ENCODE measurements at regions not wholly inside any gene's neighbourhood (a gene's known extent, or its start where the extent isn't known, plus 50 kb on each side); places are given as distances from the start of the nearest gene placed in this dataset.

DNA sequence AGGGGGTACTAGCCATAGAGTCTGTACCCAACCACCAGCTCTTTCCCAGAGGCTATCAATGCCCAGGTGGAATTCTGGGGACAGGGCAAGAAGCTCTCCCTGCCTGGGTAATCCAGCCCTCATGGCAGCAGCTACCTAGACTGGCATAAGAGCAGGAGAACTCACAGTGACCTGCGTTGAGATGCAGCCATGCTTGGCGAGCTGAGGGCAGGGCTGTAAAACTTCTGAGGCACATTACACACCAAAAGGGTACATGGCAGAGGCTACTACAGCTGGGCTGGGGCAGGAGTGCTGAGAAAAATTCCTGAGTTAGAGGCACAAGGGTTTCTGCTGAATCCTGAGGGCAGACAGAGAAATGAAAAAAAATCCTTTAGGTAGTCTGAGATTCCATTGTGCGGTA lies 927.9 kb upstream of the B3GALT2 start:
- POLR2A ChIA-PET, result interaction anchor here (0.5 to 3.5 kb wide), 6 partner anchors 10 to 474 kb away, joined by 3 to 15 read pairs (median 5); no protein-coding TSS in a partner anchor
- no TSS peak for BruUV-seq (replicated peaks)
- Histone ChIP-seq H3K27ac (ENCODE audit: low read depth, low read length, poor library complexity, severe bottlenecking) (no peak overlapping the region), H4K20me1 (ENCODE audit: insufficient read depth, low read length) (no peaks in the 10 kb centered on the region), H3K79me2 (ENCODE audit: insufficient read depth, low read depth, low read length) (no peaks in the 10 kb centered on the region), H3K4me3 (ENCODE audit: low read depth, low read length, poor library complexity, severe bottlenecking) (no peak overlapping the region), H3K9me2 (ENCODE audit: insufficient read depth, low read length) (no peaks in the 10 kb centered on the region), H2AFZ (ENCODE audit: low read length) (no peak overlapping the region), H3K36me3 (ENCODE audit: insufficient read depth, low read length) (no peaks in the 10 kb centered on the region), H3K4me2 (ENCODE audit: low read length) (no peak overlapping the region), H3K9me3 (ENCODE audit: low read length) (no peaks in the 10 kb centered on the region), H3K4me1 (ENCODE audit: insufficient read depth, low read length, poor library complexity, severe bottlenecking) (peaks cover 5% of the 10 kb centered on the region)
- TF ChIP-seq, protein P1, sequence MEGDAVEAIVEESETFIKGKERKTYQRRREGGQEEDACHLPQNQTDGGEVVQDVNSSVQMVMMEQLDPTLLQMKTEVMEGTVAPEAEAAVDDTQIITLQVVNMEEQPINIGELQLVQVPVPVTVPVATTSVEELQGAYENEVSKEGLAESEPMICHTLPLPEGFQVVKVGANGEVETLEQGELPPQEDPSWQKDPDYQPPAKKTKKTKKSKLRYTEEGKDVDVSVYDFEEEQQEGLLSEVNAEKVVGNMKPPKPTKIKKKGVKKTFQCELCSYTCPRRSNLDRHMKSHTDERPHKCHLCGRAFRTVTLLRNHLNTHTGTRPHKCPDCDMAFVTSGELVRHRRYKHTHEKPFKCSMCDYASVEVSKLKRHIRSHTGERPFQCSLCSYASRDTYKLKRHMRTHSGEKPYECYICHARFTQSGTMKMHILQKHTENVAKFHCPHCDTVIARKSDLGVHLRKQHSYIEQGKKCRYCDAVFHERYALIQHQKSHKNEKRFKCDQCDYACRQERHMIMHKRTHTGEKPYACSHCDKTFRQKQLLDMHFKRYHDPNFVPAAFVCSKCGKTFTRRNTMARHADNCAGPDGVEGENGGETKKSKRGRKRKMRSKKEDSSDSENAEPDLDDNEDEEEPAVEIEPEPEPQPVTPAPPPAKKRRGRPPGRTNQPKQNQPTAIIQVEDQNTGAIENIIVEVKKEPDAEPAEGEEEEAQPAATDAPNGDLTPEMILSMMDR (conservative IDR thresholded peaks at IDR 0.05; ENCODE audit: low read length), result no peak
- no peak for TF ChIP-seq EZH2phosphoT487 (IDR thresholded peaks at IDR 0.05; ENCODE audit: borderline replicate concordance, low read depth, low read length)
- no peak for DNase-seq (ENCODE audit: low spot score)
- CTCF ChIA-PET (ENCODE audit: unreplicated experiment), result no interaction called here
- intact Hi-C loops (cut with micrococcal nuclease; ENCODE audit: unreplicated experiment), result no loop called here

DNA sequence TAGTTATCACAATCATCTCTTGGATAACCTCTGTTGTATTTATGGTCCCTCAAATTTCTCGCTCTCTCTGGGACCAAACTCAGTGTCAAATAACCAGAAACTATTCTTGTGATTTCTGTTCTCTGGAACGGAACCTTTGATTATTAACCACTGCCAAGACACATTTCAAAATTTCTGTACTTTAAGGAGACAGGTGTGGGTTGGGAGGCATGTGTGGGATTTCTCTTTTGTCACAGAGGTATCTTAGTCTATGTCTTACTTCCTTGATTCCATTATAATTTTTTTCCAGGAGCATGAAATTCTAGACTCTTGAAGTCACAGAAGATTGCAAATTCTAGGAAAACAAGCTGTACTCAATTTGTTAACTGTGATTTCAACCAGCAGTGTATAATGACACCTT lies 919.0 kb upstream of the B3GALT2 start:
- H3K79me2 ChIP-seq (ENCODE audit: insufficient read depth, low read depth, low read length), result no peaks in the 10 kb centered on the region
- no peak overlapping the region for H3K4me2 ChIP-seq (ENCODE audit: low read length)
- intact Hi-C loops (cut with micrococcal nuclease; ENCODE audit: unreplicated experiment), result loop anchor here (1.0 kb wide), 1 partner anchor 17 kb away; no protein-coding TSS in a partner anchor
- no peaks in the 10 kb centered on the region for H3K36me3 ChIP-seq (ENCODE audit: insufficient read depth, low read length)
- POLR2A ChIA-PET, result interaction anchor here (0.5 to 0.7 kb wide), 2 partner anchors 28 to 978 kb away, joined by 3 read pairs; no protein-coding TSS in a partner anchor
- CTCF ChIA-PET (ENCODE audit: unreplicated experiment), result no interaction called here
- no peak overlapping the region for H3K27ac ChIP-seq (ENCODE audit: low read depth, low read length, poor library complexity, severe bottlenecking)
- TF ChIP-seq EZH2phosphoT487 (IDR thresholded peaks at IDR 0.05; ENCODE audit: borderline replicate concordance, low read depth, low read length), result no peak
- TF ChIP-seq, protein P1 (conservative IDR thresholded peaks at IDR 0.05; ENCODE audit: low read length), result no peak
- DNase-seq (ENCODE audit: low spot score), result no peak
- no TSS peak for BruUV-seq (replicated peaks)
- H3K4me1 ChIP-seq (ENCODE audit: insufficient read depth, low read length, poor library complexity, severe bottlenecking), result no peaks in the 10 kb centered on the region
- no peaks in the 10 kb centered on the region for H3K9me3 ChIP-seq (ENCODE audit: low read length)
- H2AFZ ChIP-seq (ENCODE audit: low read length), result no peak overlapping the region
- no peaks in the 10 kb centered on the region for H3K9me2 ChIP-seq (ENCODE audit: insufficient read depth, low read length)
- no peaks in the 10 kb centered on the region for H4K20me1 ChIP-seq (ENCODE audit: insufficient read depth, low read length)
- no peak overlapping the region for H3K4me3 ChIP-seq (ENCODE audit: low read depth, low read length, poor library complexity, severe bottlenecking)

DNA sequence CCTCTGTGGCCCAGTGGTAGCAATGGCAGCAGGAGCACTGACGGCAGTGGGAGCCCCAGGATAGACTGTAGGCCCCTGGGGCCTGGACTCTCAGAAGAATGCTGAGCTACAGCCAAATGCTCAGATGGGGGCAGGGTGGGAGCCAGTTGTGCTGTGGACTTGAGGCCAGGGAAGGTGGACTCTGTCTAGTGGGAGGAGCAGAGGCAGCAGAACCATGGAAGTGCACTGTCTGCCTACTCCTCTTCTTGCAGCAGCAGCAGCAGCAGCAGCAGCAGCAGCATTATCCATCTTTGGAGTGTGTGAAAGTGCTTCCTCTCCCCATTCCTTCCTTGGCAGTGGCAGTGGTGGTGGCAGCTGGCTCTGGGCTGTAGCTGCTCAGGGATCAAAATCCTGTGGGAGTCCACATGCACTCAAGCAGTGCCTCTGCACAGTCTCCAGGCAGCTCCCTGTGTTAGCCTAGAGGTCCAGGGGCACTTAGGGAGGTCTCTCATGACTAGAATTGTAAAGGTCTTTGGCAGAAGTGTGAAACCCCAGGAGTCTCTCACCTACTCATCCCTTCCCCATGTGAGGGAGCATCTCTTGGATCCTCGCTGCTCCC lies 917.9 kb upstream of the B3GALT2 start:
- POLR2A ChIA-PET, result interaction anchor here (0.5 kb wide), 1 partner anchor 189 kb away, joined by 3 read pairs; no protein-coding TSS in a partner anchor
- no peak overlapping the region for H3K4me3 ChIP-seq (ENCODE audit: low read depth, low read length, poor library complexity, severe bottlenecking)
- intact Hi-C loops (cut with micrococcal nuclease; ENCODE audit: unreplicated experiment), result no loop called here
- H3K4me2 ChIP-seq (ENCODE audit: low read length), result no peak overlapping the region
- H3K9me2 ChIP-seq (ENCODE audit: insufficient read depth, low read length), result no peaks in the 10 kb centered on the region
- no peaks in the 10 kb centered on the region for H3K9me3 ChIP-seq (ENCODE audit: low read length)
- no peaks in the 10 kb centered on the region for H3K79me2 ChIP-seq (ENCODE audit: insufficient read depth, low read depth, low read length)
- H3K4me1 ChIP-seq (ENCODE audit: insufficient read depth, low read length, poor library complexity, severe bottlenecking), result no peaks in the 10 kb centered on the region
- CTCF ChIA-PET (ENCODE audit: unreplicated experiment), result no interaction called here
- no peak for DNase-seq (ENCODE audit: low spot score)
- no peaks in the 10 kb centered on the region for H4K20me1 ChIP-seq (ENCODE audit: insufficient read depth, low read length)
- H3K36me3 ChIP-seq (ENCODE audit: insufficient read depth, low read length), result no peaks in the 10 kb centered on the region
- H2AFZ ChIP-seq (ENCODE audit: low read length), result no peak overlapping the region
- H3K27ac ChIP-seq (ENCODE audit: low read depth, low read length, poor library complexity, severe bottlenecking), result no peak overlapping the region
- TF ChIP-seq, protein P1 (conservative IDR thresholded peaks at IDR 0.05; ENCODE audit: low read length), result no peak
- TF ChIP-seq EZH2phosphoT487 (IDR thresholded peaks at IDR 0.05; ENCODE audit: borderline replicate concordance, low read depth, low read length), result no peak
- no TSS peak for BruUV-seq (replicated peaks)
